K562 (cell line): ENCODE measurements at regions not wholly inside any gene's neighbourhood (a gene's known extent, or its start where the extent isn't known, plus 50 kb on each side); places are given as distances from the start of the nearest gene placed in this dataset.

Experiments
- ARNT ChIP-seq, 2 experiments: fragments of 450-650 bp; IDR thresholded peaks; 2 replicates each; pipeline ENCODE4 v1.6.1; 2016; ENCODE audit warnings: mild to moderate bottlenecking in 1 of 2
- EGR1 ChIP-seq: fragments of 450-650 bp; conservative IDR thresholded peaks from 2 replicates; pipeline ENCODE4 v1.6.1; 2017; ENCODE audit warnings: mild to moderate bottlenecking
- ELF2 ChIP-seq: fragments of 250-450 bp; sonication (Bioruptor Pico); IDR thresholded peaks from 2 replicates; pipeline ENCODE4 v1.5.0; 2021; ENCODE audit warnings: mild to moderate bottlenecking
- IRF2 ChIP-seq: sonication (generic); formaldehyde crosslinking; IDR thresholded peaks from 2 replicates; pipeline ENCODE4 v1.8.1; 2022; ENCODE audit warnings: mild to moderate bottlenecking, missing genetic modification reagents
- KAT2B ChIP-seq: IDR thresholded peaks from one replicate; pipeline ENCODE4 v1.6.1; 2012; ENCODE audit warnings: low read depth, mild to moderate bottlenecking, control low read depth, inconsistent platforms, low read length, moderate library complexity
- MIER1 ChIP-seq: fragments of 450-650 bp; IDR thresholded peaks from 2 replicates; pipeline ENCODE4 v1.6.1; 2016; ENCODE audit warnings: antibody characterized with exemption, mild to moderate bottlenecking, low read depth
- NFE2L1 ChIP-seq: fragments of 450-650 bp; IDR thresholded peaks from 2 replicates; pipeline ENCODE4 v1.6.1; 2016; ENCODE audit warnings: missing genetic modification characterization, low read depth, mild to moderate bottlenecking, missing compliant biosample characterization, moderate library complexity, borderline replicate concordance
- RBFOX2 ChIP-seq: fragments of 200-400 bp; formaldehyde crosslinking; IDR thresholded peaks from 2 replicates; pipeline ENCODE4 v1.6.1; 2017; ENCODE audit warnings: low read depth, mild to moderate bottlenecking, low read length, moderate library complexity
- TCF7 ChIP-seq: sonication (generic); IDR thresholded peaks from 2 replicates; pipeline ENCODE4 v1.6.1; 2016; ENCODE audit warnings: antibody characterized with exemption, borderline replicate concordance
- ZNF24 ChIP-seq: fragments of 450-650 bp; IDR thresholded peaks from 2 replicates; pipeline ENCODE4 v1.6.1; 2016
- ZNF384 ChIP-seq: IDR thresholded peaks from 2 replicates; pipeline ENCODE4 v1.6.1; 2012; ENCODE audit warnings: low read depth, low read length, improper control_type of control experiment
- ZNF444 ChIP-seq: fragments of 250-450 bp; sonication (Bioruptor Pico); IDR thresholded peaks from 2 replicates; pipeline ENCODE4 v1.4.0; 2020; ENCODE audit warnings: mild to moderate bottlenecking, moderate library complexity
- ZNF668 ChIP-seq: fragments of 250-450 bp; sonication (Bioruptor Pico); IDR thresholded peaks from 2 replicates; pipeline ENCODE4 v1.8.0; 2022; ENCODE audit warnings: mild to moderate bottlenecking, inconsistent platforms
- ZNF707 ChIP-seq: fragments of 250-450 bp; sonication (Bioruptor Pico); conservative IDR thresholded peaks from 2 replicates; pipeline ENCODE4 v1.8.0; 2022; ENCODE audit warnings: inconsistent platforms, mild to moderate bottlenecking, moderate library complexity
- TF ChIP-seq, protein P1 (sequence below): fragments of 450-650 bp; IDR thresholded peaks from 2 replicates; pipeline ENCODE4 v1.6.1; 2014; ENCODE audit warnings: low read depth, mild to moderate bottlenecking, moderate library complexity, borderline replicate concordance
- TF ChIP-seq, protein P2 (sequence below), 2 experiments: fragments of 450-650 bp; conservative IDR thresholded peaks; 2 replicates each; pipeline ENCODE4 v1.6.1; 2017; ENCODE audit warnings: mild to moderate bottlenecking in 2 of 2, moderate library complexity in 2 of 2
- TF ChIP-seq, protein P3 (sequence below): IDR thresholded peaks from 3 replicates; pipeline ENCODE4 v1.6.1; 2011; ENCODE audit warnings: borderline replicate concordance, mild to moderate bottlenecking, moderate library complexity; ENCODE audit not compliant: insufficient read length; ENCODE audit errors: extremely low read depth
- TF ChIP-seq, protein P4 (sequence below): fragments of 250-450 bp; sonication (Bioruptor Pico); IDR thresholded peaks from 2 replicates; pipeline ENCODE4 v1.5.0; 2021; ENCODE audit warnings: mild to moderate bottlenecking, borderline replicate concordance

DNA sequence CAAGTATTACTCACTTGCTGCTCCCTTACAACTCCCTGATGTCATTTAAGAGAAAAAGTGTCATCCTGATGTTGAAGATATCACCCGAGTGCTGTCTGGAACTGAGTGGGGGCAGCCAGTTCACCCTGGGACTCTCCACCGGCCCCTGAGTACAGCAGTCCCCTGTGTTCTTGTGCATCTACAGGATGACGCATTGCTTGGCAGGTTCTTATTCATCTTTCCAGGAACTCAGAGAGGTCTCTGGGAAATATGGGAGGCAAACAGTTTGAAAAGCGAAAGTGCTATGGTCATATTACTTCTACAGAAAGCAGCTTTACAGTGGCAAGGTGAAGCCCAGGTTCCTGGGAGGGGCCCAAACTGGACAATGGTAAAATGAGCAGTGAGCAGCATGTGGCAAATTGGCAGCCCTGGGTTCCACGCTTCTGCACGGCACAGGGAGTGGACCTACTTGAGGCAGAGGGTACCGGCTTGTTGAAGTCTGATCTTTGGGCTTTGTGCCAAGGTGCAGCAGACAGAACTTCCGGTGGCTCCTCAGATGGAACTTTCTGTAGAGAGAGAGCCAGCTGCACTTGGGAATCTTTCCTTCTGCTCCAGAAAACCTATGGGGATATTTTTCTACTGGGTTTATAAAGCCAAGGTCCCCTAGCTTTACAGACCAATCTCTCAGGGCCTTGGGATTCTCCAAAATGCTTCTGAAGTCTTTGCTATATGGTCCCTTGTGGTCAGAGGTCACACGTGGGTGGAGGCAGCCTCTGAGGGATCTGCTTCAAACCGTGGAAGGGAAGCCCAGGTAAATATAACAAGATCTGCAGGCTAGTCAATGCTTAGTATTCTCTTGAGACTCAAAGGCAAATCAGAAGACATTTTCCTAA, 128.3 kb downstream of the MAP3K7 start (continued):
- TF ChIP-seq, protein P1, sequence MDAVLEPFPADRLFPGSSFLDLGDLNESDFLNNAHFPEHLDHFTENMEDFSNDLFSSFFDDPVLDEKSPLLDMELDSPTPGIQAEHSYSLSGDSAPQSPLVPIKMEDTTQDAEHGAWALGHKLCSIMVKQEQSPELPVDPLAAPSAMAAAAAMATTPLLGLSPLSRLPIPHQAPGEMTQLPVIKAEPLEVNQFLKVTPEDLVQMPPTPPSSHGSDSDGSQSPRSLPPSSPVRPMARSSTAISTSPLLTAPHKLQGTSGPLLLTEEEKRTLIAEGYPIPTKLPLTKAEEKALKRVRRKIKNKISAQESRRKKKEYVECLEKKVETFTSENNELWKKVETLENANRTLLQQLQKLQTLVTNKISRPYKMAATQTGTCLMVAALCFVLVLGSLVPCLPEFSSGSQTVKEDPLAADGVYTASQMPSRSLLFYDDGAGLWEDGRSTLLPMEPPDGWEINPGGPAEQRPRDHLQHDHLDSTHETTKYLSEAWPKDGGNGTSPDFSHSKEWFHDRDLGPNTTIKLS: peak; percentile 38; the same call in 1 of the 2 replicates
- no peak for TF ChIP-seq IRF2
- TF ChIP-seq MIER1: no peak
- TF ChIP-seq RBFOX2: peak; percentile 50
- TF ChIP-seq ZNF24: no peak
- TF ChIP-seq KAT2B: no peak
- TF ChIP-seq EGR1: peak; percentile 88
- no peak for TF ChIP-seq NFE2L1 (tag)
- no peak for TF ChIP-seq ELF2 (CRISPR knock-in tag)
- TF ChIP-seq, protein P2, sequence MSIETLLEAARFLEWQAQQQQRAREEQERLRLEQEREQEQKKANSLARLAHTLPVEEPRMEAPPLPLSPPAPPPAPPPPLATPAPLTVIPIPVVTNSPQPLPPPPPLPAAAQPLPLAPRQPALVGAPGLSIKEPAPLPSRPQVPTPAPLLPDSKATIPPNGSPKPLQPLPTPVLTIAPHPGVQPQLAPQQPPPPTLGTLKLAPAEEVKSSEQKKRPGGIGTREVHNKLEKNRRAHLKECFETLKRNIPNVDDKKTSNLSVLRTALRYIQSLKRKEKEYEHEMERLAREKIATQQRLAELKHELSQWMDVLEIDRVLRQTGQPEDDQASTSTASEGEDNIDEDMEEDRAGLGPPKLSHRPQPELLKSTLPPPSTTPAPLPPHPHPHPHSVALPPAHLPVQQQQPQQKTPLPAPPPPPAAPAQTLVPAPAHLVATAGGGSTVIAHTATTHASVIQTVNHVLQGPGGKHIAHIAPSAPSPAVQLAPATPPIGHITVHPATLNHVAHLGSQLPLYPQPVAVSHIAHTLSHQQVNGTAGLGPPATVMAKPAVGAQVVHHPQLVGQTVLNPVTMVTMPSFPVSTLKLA (conservative IDR thresholded peaks at IDR 0.05): peak; percentile 49 to 76; a peak in 1 of 4 replicates
- peak in 1 of 2 experiments; percentile 37; a peak in 1 of 4 replicates for TF ChIP-seq ARNT (IDR thresholded peaks at IDR 0.05)
- no peak for TF ChIP-seq ZNF668 (CRISPR knock-in tag)
- TF ChIP-seq, protein P3, sequence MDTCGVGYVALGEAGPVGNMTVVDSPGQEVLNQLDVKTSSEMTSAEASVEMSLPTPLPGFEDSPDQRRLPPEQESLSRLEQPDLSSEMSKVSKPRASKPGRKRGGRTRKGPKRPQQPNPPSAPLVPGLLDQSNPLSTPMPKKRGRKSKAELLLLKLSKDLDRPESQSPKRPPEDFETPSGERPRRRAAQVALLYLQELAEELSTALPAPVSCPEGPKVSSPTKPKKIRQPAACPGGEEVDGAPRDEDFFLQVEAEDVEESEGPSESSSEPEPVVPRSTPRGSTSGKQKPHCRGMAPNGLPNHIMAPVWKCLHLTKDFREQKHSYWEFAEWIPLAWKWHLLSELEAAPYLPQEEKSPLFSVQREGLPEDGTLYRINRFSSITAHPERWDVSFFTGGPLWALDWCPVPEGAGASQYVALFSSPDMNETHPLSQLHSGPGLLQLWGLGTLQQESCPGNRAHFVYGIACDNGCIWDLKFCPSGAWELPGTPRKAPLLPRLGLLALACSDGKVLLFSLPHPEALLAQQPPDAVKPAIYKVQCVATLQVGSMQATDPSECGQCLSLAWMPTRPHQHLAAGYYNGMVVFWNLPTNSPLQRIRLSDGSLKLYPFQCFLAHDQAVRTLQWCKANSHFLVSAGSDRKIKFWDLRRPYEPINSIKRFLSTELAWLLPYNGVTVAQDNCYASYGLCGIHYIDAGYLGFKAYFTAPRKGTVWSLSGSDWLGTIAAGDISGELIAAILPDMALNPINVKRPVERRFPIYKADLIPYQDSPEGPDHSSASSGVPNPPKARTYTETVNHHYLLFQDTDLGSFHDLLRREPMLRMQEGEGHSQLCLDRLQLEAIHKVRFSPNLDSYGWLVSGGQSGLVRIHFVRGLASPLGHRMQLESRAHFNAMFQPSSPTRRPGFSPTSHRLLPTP: no peak
- no peak for TF ChIP-seq TCF7
- no peak for TF ChIP-seq ZNF707 (CRISPR knock-in tag)
- TF ChIP-seq ZNF384: no peak
- TF ChIP-seq, protein P4, sequence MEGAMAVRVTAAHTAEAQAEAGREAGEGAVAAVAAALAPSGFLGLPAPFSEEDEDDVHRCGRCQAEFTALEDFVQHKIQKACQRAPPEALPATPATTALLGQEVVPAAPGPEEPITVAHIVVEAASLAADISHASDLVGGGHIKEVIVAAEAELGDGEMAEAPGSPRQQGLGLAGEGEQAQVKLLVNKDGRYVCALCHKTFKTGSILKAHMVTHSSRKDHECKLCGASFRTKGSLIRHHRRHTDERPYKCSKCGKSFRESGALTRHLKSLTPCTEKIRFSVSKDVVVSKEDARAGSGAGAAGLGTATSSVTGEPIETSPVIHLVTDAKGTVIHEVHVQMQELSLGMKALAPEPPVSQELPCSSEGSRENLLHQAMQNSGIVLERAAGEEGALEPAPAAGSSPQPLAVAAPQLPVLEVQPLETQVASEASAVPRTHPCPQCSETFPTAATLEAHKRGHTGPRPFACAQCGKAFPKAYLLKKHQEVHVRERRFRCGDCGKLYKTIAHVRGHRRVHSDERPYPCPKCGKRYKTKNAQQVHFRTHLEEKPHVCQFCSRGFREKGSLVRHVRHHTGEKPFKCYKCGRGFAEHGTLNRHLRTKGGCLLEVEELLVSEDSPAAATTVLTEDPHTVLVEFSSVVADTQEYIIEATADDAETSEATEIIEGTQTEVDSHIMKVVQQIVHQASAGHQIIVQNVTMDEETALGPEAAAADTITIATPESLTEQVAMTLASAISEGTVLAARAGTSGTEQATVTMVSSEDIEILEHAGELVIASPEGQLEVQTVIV (CRISPR knock-in tag): no peak
- no peak for TF ChIP-seq ZNF444
